ENCODE measurements at regions not wholly inside any gene's neighbourhood (a gene's known extent, or its start where the extent isn't known, plus 50 kb on each side); places are given as distances from the start of the nearest gene placed in this dataset.

- DNase-seq: no peak
These were observed 212.3 kb downstream of the TFAP2C start for GRCh38 chr20:56841346-56841908.

DNA sequence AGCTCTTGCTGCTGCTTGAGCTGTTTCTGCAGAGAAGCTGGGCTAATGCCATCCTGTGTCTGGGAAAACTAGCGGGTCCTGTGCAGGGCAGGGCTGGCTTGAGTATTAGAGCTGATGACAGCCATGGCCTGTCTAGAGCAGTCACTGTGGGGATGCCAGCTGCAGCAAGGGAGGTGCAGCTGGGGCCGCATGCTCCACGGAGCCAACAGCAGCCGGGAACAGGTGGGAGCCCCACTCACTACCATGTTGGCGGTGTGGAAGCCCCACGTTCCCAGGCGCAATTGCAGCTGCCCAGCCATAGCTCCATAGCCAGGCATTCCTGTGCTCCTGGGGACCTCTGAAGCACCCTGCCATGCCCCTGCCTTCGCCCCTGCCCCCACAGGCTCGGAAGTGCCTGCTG, 212.9 kb downstream of the TFAP2C start:
- DNase-seq: no peak

GRCh38 chr20:56843386-56843785, 214.3 kb downstream of the TFAP2C start:
- no peak for DNase-seq

DNA sequence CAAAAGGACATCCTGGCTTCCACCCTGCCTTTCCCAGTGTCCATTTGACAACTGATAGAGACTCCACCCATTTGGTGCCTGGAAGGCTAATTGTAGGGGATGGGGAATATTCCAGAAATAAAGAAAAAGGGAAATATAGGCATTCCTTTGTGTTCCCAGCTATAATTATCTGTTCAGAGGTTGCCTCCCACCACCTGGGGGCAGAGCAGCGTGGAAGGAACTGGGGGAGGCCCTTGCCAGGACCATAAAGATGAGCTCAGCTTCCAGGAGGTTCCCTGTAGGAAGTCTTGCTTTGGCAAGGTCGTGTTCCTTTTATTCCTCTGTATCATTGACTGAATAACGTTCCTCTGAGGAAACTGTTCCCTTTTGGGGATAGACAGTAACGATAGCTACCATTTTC, 214.7 kb downstream of the TFAP2C start:
- DNase-seq: no peak

- no peak for DNase-seq
These were observed 216.5 kb downstream of the TFAP2C start for GRCh38 chr20:56845546-56846086.

DNA sequence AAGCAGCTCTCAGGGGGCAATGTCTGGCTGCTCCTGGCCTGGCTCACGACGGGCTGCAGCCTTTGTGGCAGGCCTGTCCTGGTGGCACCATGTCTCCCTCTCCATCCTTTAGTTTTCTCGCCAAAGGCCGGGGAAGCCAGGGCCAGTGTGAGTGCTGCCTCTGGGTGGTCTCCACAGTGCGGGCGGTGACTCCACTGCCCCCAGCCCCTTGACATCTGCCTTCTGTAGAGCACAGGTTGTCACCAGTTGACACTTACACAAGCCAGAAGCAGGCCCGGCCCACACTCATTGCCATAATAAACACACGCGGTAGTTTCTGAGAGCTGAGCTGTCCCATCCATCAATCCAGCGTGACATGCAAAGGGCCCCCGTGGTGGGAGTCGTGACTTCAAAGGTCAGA, 219.5 kb downstream of the TFAP2C start:
- DNase-seq: no peak

DNA sequence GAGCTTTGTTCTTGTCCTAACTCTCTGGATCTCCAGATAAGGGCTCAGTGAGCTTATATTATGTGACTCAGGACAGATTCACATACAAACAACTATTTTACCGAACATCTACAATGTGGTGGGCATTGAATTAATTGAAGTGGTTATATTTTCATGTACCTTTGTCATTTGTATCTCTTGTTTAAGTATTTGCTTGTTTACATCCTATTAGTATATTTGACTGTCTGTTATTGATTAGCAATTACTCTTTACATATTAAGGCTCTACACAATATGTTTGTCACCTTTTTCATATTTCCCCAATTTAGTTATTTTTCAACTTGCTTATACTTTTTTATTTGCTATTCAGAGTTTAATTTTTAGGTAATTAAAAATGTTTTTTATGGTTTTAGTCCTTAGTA, 222.4 kb downstream of the TFAP2C start:
- no peak for DNase-seq

DNA sequence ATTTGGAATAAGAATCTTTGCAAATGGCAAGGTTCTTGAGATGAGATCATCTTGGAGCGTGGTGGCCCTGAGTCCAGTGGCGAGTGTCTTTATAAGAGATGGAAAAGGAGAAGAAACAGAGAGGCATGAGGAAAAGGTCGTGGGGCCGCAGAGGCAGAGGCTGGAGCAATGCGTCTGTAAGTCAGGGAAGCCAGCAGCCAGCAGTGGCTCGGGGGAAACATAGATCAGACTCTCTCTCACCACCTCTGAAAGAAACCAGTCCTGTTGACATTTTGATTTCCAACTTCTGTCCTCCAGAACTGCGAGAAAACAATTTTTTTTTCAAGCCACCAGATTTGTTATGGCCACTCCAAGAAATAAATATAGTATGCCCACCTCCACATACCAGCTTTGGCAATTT, 226.6 kb downstream of the TFAP2C start:
- no peak for DNase-seq

- no peak for DNase-seq
These were observed 228.8 kb downstream of the TFAP2C start for GRCh38 chr20:56857950-56858349.

DNA sequence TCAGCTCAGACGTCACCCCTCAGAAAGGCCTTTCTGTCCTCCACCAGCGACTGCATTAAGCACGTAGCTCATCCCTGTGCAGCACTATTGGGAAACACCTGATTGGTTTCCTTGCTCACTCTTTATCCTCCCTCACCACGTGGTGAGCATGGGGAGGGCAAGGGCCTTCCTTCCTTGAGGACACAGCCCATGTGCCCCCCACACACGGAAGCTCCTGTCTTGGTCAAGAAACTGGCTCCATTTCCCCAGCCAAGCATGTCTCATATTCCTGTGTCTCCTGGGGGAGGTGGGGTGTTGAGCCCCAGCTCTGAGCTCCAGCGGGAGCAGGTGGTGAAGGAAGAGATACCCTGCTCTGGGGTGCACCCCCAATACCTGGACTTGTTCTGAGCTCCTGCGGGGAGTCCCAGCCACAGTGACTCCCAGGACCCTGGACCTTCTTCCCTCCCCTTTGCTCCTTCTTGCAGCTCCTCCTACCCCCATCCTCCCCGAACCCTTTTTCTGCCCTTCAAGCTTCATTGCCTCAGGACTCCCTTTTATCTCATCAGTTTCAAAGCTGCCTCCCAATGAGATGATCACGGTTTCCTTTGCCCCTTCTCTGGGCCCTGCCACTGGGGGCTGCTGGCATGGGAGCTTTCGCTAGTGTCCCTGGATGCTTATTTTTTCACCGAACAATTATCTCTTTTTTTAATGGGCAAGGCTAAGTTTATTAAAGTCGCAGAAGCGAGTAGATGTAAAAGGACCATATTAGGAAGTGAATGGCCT, 230.1 kb downstream of the TFAP2C start:
- DNase-seq: no peak

DNA sequence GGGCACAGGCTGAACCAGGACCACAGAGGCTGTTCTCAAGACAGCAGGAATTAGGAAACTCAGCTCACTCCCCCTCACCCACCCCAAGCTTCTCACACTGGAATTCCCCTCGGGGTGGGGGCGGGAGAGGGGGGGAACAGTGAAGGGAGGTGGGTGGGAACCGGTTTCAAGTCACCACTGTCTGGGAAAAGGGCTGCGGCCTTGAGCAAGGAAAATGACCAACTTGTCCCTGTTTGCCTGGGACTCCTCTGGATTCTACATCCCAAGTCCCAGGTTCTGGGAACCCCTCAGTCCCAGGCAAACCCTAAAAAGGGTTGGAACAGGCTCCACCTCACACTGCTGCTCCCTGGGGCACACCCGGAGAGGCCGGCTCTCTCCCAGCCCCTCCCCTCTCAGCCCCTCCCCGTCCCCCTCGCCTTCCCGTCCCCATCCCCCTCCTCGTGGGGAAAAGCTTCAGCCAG, 230.7 kb downstream of the TFAP2C start:
- no peak for DNase-seq

DNA sequence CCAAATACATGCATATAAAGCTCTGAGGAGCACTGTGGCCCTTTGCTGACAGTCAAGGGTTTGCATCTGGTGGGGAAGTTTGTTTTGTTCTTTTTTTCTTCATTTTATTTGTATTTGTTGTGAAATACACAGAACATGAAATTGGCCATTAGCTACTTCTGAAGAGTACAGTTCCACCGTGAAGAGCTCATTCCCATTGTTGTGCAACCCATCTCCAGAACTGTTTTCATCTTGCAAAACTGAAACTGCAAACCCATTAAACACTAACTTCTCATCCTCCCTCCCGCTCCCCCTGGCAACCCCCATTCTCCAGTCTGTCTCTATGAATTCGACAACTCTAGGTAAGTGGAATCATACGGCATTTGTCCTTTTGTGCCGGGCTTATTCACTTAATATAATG, 231.3 kb downstream of the TFAP2C start:
- no peak for DNase-seq

GRCh38 chr20:56861590-56861989, 232.5 kb downstream of the TFAP2C start:
- no peak for DNase-seq

DNA sequence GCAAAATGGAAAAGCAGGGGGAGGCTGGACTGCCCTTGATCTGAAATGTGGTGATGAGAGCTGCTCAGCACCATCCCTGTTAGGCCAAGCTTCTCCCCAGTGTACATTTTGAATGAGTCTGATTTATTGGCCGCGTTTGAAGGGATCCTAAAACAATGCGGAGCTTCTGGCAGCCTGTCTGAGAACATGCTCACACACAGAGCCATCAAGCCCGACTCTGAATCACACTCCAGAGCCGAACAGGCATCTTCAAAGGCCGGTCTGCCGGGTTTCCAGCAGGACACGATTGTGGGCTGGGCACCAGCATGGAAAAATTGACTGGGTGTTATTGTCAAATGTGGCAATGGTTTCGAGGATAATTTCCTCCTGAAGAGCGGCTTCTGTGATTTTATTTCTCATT, 235.9 kb downstream of the TFAP2C start:
- no peak for DNase-seq

- no peak for DNase-seq
These were observed 238.0 kb downstream of the TFAP2C start for GRCh38 chr20:56867128-56867527.

DNA sequence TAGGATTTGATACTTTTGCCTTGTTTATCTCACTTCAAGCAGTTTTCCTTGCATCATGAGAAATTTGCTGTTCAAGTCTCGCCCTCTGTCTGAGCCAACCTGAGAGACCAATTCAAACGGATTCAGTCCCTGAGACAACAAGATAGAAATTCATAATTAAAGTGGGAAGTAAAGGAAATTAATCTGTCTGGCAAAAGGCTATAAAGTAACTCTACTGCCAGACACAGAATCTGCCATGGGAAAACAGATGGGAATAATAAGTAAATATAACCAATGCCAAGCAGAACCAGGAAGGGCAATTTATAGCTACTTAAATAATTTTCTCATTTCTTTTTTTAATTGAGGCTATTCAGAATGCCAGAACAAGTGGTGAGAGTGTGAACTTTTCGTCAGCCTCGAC, 239.6 kb downstream of the TFAP2C start:
- DNase-seq: no peak

- no peak for DNase-seq
These were observed 241.2 kb downstream of the TFAP2C start for GRCh38 chr20:56870271-56870670.

- DNase-seq: no peak
These were observed 242.6 kb downstream of the TFAP2C start for GRCh38 chr20:56871691-56872090.

DNA sequence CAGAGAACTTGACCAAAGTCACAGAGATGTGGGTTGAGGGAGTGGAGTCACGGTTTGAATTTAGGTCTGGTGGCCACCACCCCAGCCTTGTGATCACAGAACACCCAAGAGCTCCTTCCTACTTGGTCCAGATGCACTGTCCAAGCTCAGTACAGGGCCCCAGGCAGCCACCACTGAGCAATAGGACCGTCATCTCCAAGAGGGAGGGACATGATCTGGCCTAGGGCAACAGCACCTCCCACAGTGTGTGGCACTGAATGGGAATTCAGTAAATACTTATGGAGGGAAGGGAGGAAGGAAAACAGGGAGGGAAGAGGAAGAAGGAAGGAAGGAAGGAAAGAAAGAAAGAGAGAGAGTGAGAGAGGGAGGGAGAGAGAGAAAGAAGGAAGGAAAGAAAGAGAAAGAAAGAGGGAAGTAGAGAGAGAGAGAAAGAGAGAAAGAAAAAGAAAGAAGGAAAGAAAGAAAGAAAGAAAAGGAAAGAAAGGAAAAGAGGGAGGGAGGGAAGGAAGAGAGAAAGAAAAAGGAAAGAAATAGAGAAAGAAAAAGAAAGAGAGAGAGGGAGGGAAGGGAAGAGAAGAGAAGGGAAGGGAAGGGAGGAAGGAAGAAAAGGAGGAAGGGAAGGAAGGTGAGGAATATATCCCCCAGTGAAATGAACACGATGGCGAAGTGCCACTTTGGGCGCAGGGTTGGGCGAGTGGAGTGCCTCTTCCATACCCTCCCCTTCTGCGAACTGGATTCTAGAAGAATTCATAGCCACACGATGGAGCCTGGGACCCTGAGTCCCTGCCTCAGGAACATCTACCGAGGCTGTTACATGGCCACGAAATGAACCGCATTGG, 243.7 kb downstream of the TFAP2C start:
- DNase-seq: no peak

DNA sequence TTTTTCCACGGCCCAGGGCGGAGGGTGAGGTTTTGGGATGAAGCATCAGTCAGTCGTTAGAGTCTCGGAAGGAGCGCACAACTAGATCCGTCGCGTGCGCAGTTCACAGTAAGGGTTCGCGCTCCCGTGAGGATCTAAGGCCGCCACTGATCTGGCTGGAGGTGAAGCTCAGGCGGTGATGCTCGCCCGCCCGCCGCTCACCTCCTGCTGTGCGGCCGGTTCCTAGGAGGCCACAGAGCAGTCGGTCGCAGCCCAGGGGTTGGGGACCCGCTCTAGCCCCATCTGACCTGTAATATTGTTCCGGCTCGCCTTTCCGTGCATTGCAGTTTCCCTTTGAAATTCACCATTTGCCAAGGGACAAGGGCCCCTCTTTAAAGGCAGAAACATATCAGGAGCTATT, 244.7 kb downstream of the TFAP2C start:
- no peak for DNase-seq

DNA sequence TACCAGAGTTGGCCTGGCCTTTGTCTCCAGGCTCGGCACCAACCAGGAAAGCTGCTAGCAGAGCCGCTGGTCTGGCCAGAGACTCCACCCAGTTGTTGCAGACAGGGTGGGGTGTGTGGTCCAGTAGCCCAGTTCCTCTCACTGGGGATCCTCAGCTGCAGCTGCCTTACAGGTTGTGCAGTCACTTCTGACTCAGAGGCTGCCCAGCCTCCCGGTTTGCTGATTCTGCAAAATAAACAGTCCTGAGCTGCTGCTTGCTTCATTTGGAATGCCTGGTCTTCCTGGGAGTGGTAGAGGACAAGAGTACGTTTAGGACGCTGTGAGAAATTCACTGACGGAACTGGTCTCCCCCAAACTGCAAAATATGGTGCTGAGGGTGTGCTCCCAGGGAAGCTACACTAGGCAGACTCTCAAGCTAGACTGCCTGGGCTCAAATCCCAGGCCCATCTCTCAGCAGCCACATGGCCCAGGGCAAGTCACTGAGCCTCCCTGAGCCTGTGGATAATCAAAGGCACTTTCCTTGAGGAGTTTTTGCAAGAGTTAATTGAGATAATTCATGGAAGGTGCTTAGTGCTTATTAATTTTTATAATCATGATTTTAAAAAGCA, 246.1 kb downstream of the TFAP2C start:
- DNase-seq: no peak

DNA sequence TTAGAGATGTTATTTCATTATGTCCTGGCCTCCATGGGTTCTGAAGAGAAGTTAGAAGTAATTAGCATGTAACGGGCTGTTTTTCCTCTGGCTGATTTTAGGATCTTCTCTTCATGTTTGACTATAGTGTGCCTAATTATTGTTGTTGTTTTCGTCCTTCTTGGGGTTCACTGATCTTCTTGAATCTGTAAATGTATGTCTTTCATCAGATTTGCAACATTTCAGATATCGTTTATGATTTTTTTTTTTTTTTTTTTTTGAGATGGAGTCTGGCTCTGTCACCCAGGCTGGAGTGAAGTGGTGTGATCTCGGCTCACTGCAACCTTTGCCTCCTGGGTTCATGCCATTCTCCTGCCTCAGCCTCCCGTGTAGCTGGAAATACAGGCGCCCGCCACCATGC, 246.7 kb downstream of the TFAP2C start:
- DNase-seq: no peak

DNA sequence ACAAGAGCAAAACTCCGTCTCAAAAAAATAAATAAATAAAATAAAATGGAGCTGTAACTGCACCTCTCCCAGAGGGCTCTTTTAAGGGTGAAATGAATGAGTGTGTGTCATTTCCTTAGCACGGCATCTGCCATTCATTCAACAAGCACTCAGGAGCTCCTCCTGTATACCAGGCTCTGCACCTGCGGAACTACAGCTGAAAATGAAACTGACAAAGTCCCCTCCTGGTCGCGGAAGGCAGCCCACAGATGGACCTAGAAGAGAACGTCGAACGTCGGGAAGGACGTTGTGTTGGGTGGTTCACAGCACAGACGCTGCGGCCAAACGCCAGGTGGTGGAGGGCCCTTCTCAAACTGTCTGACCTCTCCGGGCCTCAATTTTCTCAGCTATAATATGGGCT, 256.4 kb downstream of the TFAP2C start:
- no peak for DNase-seq

Measured in CD4-positive, alpha-beta T cell treated with Interleukin-10 for 1 hour (primary cell).